Hepatic stellate cell (primary cell): ENCODE measurements at regions not wholly inside any gene's neighbourhood (a gene's known extent, or its start where the extent isn't known, plus 50 kb on each side); places are given as distances from the start of the nearest gene placed in this dataset.
A peak's percentile ranks its signal among the peaks of the same experiment; 100 is the strongest.

Experiments
- DNase-seq: peaks from one replicate; pipeline ENCODE4 v3.0.0; 2011; ENCODE audit warnings: low spot score

DNA sequence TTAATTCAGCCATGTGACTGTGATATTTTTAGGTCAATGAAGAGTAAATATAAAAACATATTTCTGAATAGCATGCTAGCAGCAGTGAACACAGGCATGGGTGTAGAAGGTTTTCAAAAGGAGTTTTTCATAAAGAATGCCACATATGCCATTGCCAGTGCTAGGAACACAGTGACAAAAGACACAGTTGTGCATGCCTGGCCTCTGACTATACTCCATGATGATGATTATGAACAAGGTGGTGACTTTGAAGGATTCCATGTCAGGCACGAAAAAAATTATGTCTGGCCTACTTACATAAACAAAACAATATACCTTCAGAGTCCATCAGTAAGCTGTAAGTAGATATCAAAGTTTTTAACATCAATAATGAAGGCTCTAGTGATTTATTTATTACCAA, 438.7 kb downstream of the TLE1 start:
- no peak for DNase-seq

DNA sequence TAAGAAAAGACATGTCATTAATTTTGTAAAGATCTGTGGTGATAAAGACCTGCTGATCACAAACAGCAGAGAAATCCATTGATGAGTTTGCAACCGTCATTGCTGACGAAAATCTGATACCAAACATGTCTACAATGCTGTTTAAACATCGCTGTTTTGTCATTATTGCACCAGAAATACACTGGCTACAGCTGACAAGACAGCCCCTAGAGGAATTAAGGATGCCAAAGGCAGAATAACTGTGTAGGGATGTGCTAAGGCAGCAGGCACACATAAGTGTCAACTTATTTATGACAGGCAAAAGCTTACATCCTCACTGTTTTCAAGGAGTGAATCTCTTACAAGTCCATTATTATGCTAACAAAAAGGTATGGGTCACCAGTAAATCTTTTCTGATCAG, 439.3 kb downstream of the TLE1 start:
- no peak for DNase-seq

DNA sequence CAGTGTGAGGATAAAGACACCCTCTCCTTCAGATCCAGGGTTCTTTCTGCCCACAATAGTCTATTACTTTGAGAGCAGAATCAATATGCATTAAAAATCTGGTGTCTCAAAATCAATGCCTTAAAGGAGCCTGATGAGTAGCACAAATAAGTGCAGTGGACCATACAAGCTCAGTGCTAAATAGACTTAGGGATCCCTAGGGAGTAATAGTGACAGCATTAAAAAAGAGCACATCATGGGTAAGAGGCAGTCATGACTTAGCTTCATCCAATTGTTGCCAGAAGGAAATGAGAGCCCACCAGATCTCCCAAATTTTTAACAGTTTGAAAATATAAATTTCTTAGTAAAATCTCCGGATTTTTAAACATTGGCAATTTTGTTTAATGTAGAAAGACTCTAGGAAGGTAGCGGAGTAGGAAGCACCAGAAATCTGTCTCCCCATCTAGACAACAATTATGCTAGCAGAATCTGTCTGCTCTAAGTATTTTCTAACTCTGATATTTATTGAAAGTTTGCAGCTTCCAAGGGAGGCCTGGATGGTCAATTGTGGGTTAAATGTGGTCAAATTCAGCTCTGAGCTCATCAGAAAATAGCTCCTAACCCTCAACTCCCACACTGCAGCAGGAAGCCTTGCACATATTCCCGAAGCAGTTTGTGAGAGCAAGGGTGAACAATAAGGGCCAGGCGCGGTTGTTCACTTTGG, 443.9 kb downstream of the TLE1 start:
- no peak for DNase-seq

DNA sequence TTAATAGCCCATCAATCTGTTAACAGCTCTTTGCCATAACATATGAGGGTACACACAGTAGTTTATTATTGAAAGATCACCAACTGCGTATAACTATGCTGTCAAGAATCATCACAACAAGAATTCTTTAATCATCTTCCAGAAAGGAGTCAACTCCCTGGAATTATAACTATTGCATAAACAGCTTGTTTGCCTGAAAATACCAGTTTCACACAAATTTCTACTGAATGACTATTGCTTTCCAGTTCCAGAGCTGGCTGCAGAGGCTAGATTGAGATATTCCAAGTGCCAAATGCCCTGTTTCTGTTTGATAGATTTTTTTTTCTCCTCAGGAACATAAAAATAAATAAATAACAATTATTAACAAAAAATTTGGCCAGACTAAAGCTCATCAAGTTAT, 444.7 kb downstream of the TLE1 start:
- DNase-seq: no peak

DNA sequence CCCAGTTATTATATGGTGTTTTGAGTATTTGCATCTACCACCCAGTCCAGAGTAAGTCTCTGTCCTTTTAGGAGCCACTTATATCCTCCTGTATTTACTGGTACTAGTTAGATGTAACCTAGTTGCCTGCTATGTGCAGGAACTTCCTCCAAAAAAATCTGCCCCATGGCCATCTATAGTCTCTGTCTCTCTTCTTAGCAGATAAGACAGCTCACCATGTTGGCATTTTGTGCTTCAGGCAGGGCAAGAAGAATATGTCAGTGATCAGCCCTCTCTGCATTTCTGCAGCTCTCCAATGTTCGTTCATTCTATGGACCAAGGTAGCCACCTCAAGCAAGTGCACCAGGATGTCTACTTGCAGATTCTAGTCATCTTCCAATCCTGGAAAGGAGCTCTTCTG, 446.5 kb downstream of the TLE1 start:
- DNase-seq: no peak

DNA sequence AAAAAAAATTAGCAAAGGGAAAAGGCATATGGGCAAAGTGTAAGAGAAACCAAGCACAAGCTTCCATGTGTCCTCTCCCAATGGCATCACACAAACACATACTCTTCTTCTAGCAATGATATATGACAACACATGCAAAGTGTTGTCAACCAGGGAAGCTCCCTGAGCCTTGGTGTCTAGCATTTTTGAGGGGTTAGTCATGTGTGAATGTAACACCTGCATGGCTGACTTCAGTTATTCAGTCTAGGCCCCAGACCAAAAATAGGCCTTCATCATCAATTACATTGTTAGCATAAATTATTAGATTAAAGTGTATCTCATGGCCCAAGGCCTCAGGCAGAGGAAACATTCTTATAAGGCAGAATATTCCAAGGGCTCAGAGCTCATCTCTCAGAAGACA, 450.0 kb downstream of the TLE1 start:
- DNase-seq: no peak

DNA sequence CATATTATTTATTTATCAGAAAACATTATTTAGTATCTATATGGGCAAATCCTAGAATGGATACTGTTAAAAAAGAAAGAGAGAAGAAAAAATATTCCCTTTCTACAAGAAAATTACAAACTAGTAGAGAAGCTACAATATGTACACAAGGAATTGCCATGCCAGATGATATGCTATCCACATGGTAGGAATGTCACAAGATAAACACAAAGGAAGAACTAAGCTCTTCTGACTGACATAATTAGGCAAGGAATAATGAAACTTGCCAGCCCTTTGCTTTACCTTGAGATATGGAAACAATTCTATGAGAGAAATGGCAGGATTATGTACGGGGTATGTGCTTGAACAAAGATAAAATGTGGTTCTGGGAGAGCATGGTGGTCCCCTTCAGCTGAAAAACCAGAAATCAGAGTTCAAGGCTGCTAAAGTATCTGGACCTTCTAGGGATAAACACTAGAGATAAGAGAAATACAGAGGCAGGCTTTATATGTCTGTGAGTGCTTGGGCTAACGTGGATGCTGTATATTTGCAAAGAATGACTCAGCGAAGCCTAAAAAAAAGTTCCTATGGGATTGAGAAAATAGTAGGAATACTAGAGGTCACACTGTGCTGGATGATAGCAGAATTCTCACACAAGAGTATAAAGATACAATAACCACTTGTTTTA, 451.6 kb downstream of the TLE1 start:
- no peak for DNase-seq

DNA sequence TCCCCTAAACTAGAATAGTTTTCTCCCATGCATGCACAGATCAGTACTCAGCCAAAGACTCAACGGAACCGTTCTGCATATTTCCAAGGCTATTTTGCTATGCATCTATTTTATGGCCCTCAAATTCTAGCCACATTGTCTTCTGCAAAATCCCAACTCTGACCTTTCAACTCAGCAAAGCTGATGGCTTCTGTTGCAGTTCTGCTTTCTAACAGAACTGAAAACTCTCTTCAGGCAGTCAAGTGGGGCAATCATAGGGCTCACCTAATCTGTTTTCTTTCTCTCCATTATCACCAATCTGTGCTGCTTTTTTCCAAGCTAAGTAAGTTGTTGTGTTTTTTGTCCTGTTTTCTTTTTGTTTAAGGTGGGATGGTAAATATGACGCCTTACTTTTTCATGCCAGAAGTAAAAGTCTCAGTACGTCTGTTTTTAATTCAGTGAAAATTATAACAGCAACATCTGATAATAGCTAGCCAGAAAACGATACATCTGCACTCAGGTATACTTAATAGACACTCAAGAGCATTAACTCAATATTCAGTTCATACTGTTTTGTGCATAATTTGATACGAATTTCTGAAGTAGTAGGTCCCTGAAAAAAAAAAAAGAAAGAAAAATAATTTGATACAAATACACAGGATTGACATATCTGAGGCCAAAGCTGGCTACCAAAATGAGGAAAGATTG, 454.3 kb downstream of the TLE1 start:
- no peak for DNase-seq

DNA sequence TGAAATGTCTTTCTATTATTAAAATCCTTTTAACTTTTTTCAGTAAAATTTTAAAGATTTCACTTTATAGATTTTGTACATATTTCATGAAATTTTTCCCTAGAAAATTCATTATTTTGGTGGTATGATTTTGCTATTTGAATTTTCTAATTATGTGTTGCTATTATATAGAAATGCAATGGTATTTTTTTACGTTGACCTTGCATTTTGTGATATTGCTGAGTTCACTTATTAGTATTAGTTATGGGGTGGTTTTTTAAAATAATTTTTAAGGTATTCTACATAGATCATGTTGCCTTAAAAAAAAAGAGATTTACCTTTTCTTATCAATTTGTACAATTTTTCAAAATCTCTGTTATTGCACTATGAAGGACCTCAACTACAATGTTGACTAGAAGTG, 458.3 kb downstream of the TLE1 start:
- no peak for DNase-seq

DNA sequence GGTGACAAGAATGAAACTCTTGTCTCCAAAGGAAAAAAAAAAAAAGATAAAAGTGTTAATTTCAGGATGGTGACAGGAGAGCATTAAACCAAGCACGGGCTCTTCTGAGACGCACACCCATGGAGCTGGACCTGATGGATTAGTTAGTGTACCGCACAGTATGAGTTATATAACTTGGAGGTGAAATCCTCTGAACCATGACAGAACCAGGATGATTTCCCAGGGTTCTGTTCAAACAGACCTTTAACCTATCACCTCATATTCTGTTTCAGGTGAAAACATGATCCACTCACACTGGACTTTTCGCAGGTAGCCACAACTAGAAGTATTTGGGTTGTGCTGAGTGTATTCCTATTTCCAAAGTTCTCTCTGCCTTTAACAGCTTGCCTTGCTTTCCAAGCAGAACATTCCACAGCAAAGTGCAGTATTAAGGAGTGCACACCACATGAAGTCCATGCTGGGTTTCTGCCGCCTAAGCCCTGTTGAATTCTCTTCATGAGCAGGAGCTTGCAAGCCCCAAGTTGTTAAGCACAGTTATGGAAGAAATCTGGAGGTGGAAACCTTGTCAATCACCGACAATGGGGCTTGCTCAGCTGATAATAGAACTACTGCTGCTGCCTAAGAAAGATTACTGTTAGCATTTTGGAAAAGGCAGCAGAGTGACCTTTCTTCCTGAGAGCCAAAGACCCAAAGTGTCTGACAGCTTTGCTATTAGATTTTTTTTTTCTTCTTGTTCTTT, 461.7 kb downstream of the TLE1 start:
- DNase-seq: no peak

DNA sequence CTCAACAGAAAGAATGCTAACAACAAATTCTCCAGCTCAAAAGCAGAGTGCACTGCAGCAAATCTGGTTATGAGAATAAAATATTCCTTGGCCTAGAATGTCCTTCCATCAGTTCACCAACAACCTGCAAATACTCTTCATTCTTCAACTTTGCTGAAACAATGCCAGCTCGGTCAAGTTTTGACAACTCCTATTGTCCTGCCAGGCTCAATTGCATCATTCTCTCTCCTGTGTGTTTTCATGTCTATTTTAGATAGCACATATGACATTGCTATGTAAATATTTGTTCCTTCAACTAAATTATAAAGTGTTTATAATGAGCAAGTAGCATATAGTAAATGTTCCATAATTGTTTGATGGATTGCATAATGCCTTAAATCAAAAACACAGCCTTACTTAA, 463.8 kb downstream of the TLE1 start:
- no peak for DNase-seq

DNA sequence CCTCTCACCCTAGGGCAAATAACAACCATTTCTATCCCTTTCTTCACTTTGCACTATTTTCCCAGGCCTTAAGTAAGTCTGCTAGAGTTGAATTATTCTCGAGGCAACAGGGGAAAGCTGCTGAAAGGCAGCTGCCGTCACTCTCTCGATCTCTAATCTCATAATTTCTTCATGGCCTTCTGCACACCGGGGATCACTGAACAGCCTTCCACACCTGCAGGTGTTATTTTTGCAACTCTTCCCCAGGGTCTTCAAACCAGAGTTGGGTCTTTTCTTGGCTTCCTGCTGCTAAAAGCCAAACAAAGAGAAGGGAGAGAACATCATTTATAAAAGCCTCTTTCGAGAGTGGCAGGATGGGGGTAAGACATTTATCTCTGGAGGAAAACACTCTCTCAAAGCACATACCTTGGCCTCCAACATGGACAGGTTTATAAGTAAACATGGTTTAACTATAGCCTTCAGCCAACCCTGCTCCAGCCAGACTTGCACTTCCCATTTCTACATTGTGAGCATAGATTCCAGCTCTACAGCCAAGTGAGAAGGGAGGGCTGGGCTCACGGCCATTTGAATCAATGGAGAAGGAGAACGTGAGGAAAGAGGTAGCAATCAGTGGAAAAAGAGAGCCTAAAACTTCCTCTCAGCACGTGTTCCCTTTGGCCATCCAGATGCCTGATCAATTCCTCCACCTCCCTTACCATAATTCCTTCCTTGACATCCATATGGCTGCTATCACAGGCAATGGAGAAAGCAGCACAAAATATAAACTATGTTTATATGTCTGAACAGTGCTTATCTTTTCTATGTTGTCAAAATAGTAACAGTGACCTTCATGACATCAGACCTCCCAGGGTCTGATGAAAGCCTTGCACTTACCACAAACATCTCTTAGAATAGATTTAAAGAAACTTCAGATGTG, 464.9 kb downstream of the TLE1 start:
- DNase-seq: no peak

DNA sequence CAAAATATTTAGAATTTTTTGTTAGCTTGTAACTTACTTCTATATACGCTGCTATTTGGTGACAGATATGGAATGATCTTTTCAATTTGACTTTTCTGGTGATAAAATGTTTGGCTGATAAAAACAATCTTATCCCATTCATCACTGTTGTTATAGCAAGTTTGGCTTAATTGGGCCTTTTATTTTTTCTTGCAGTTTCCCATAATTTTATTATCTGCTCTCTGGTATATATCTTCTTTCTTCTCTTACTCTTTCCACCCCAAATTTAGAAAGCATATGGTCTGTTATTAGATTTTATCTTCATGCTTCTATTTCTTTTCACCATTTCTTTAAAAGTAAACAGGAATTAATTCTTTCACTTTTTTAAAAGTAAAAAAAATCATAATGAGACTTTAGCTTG, 474.4 kb downstream of the TLE1 start:
- no peak for DNase-seq

DNA sequence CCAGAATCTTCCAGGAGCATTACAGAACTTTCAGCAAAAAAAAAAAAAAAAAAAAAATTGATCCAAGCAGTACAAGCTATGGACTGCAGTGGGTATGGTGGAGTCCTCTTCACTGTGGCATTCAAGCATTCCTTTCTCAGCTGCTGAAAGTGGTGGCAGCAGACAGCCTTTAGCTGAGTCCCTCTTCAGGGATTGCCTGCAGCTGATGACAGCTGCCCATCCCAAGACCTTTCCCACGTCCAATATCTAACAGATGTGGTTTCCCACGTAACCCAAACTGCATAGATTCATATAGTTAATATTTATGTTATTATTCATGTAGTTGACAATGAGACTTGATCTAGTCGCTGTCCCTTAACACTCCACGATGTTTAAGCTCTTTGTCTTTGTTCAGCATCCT, 475.9 kb downstream of the TLE1 start:
- no peak for DNase-seq

DNA sequence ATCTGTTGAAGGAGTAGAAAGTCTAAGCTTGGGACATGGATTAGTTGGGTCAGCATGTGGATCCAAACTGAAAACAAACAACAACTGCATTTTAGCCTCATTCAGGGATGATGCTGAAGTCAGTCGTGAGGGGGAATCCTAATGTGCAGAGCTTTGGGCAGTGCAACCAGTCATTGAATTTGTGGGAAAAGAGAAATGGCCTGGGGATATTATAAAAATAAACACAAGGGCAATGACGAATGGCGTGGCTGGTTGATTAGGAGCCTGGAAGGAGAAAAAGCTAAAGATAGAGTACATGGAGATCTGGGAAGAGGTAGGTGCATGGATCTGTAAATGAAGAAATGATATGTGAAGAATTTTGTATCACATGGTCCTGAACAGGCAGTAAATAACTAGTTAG, 477.6 kb downstream of the TLE1 start:
- DNase-seq: no peak

DNA sequence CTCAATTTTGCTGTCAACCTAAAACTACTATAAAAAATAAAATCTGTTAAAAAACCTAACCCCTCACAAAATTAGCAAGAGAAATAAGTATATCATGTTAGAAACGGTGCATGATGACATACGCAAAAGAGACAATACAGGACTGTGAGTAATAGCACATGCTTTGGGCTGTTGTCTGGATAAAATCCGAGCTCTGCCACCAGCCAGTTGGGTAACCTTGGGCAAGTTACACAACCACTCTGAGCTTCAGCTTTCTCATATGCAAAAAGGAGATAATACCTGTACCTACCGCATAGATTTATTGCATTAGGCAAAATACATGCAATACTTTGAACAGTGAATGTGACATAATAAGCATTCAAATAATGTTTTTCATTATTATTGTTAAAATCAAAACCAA, 481.7 kb downstream of the TLE1 start:
- no peak for DNase-seq

DNA sequence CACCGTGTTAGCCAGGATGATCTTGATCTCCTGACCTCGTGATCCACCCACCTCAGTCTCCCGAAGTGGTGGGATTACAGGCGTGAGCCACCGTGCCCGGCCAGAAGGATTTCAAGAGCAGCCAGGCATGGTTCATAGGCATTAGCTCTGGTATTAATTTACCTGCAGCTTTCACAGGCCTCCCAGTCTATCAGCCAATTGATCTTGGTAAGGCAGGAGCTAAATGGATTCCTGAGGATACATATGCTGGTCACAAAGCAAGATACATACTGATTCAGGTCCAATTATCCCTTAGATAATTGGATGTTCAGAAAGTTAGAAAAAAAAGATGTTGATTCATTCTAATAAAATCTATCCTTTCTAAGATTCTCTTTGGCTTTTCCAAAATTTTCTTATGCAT, 487.1 kb downstream of the TLE1 start:
- no peak for DNase-seq

DNA sequence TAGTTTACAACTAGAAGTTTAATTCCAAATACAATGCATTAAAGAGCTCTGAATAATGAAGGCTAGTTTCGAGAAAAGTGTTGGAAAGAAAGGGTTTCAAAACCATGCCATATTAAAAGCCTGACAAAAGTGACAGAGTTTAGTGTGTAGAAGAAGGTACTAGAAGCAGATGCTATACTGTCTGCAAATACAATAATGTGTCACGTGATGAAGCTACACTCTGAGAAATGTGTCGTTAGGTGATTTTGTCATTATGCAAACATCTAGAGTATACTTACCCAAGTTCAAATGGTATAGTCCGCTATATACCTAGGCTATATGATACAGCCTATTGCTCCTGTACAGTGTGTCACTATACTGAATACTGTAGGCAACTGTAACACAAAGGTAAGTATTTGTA, 494.1 kb downstream of the TLE1 start:
- no peak for DNase-seq

DNA sequence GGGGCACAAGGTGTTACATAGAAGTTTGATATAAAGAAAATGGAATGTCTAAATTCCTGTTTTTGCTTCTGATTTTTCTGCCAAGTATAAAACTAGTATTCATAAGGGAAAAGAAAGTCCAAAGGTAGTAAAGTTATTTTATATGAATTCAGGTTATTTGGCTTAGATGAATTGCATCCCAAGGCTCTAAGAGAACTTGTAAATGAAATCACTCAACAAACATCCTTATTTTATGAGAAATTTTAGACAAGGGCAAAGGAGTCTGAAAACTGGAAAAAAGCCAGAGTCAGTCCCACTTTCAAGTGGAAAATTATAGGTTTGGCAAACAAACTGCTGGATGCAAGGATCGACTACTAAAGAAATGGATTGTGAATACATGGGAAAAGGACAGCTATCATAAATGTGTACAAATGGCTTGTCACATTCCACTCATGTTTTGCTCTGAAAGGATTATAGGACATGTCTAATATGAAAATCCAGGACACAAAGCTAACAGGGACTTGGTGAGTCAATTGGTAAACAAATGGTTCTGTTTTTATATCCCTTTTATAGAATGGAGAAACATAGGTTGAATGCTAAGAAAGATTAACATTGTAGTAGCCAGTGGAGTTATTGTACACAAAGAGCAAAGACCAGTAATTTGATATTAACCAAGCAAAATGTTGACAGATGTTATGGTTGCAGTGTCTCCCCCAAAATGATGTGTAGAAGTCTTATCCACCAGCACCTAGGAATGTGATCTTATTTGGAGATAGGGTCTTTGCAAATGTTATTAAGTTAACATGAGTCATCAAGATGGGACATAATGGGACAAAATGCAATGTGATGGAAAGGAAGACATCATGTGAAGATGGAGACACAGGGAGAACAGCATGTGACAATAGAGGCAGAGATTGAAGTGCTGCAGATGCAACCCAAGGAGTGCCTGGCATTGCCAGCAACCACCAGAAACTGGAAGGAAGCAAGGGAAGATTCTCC, 495.7 kb downstream of the TLE1 start:
- peak; percentile 3 for DNase-seq

DNA sequence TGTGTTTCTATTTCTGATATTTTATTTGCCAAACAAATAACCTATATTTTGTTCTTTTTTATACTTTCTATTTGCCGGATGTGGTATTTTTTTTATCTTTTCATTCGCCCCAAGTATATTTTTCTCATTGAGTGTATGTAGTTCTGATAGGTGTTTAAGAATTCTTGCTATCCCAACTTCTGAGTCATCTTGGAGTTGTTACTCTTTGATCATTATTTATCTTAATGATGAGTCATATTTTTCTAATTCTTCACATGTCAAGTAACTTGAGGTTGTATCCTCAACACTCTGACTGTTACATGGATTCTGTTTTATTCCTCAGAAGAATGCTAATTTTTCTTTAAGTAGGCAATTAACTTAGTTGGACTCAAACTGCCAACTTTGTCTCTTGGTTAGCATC, 498.1 kb downstream of the TLE1 start:
- DNase-seq: no peak

DNA sequence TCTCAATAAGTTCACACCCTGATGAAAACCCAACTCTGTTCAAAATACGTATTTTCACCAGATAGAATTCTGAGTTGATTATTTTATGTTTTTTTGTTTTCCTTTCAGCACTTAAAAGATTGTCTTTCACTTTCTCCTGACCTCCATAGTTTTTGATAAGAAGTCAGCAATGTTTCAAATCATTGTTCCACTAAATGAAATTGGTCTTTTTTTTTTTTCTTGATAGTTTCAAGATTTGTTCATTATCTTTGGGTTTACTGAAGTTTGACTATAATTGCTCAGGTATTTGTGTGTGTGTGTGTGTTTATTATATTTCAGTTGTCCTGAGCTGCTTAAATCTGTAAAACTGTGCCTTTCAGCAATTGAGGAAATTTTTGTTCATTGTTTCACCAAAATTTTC, 498.7 kb downstream of the TLE1 start:
- DNase-seq: no peak
